AG08396 (cell line): ENCODE measurements at regions not wholly inside any gene's neighbourhood (a gene's known extent, or its start where the extent isn't known, plus 50 kb on each side); places are given as distances from the start of the nearest gene placed in this dataset.

Experiments
- DNase-seq: peaks from one replicate; pipeline ENCODE4 v3.0.0; 2012; ENCODE audit warnings: low spot score, mixed read lengths

- no peak for DNase-seq
These were observed 172.7 kb upstream of the FGGY start for GRCh38 chr1:59124166-59124565.

GRCh38 chr1:59125154-59125553 lies 171.7 kb upstream of the FGGY start:
- no peak for DNase-seq

GRCh38 chr1:59125676-59126320 lies 171.1 kb upstream of the FGGY start:
- no peak for DNase-seq

GRCh38 chr1:59126366-59126765 lies 170.5 kb upstream of the FGGY start:
- DNase-seq = no peak

- DNase-seq = no peak
These were observed 168.6 kb upstream of the FGGY start for GRCh38 chr1:59128239-59128736.

GRCh38 chr1:59128784-59129227 lies 168.1 kb upstream of the FGGY start:
- peak; percentile 36 for DNase-seq

GRCh38 chr1:59132295-59132694 lies 164.6 kb upstream of the FGGY start:
- DNase-seq = no peak

- no peak for DNase-seq
These were observed 162.9 kb upstream of the FGGY start for GRCh38 chr1:59133997-59134396.

GRCh38 chr1:59135761-59136255 lies 161.1 kb upstream of the FGGY start:
- DNase-seq = no peak

- DNase-seq = no peak
These were observed 160.2 kb upstream of the FGGY start for GRCh38 chr1:59136541-59137275.

GRCh38 chr1:59137276-59137615 lies 159.6 kb upstream of the FGGY start:
- DNase-seq = no peak

- DNase-seq = no peak
These were observed 158.9 kb upstream of the FGGY start for GRCh38 chr1:59137968-59138367.

- no peak for DNase-seq
These were observed 158.5 kb upstream of the FGGY start for GRCh38 chr1:59138402-59138801.

- DNase-seq = no peak
These were observed 157.5 kb upstream of the FGGY start for GRCh38 chr1:59139396-59139795.

GRCh38 chr1:59141267-59141863 lies 155.5 kb upstream of the FGGY start:
- no peak for DNase-seq

- no peak for DNase-seq
These were observed 154.4 kb upstream of the FGGY start for GRCh38 chr1:59142311-59143132.

- DNase-seq = peak; percentile 84
These were observed 153.8 kb upstream of the FGGY start for GRCh38 chr1:59143133-59143487.

- no peak for DNase-seq
These were observed 153.1 kb upstream of the FGGY start for GRCh38 chr1:59143811-59144210.

GRCh38 chr1:59144959-59145358 lies 151.9 kb upstream of the FGGY start:
- no peak for DNase-seq

GRCh38 chr1:59146056-59146455 lies 150.8 kb upstream of the FGGY start:
- no peak for DNase-seq

GRCh38 chr1:59146651-59147358 lies 150.1 kb upstream of the FGGY start:
- peak; percentile 53 for DNase-seq

GRCh38 chr1:59149435-59149834 lies 147.5 kb upstream of the FGGY start:
- no peak for DNase-seq
